GM18505 (cell line): ENCODE measurements at regions not wholly inside any gene's neighbourhood (a gene's known extent, or its start where the extent isn't known, plus 50 kb on each side); places are given as distances from the start of the nearest gene placed in this dataset.

Source experiments
- ATAC-seq: cut with Tn5 transposase; IDR thresholded peaks from one replicate; pipeline ENCODE4 v1.9.1; 2021; ENCODE audit not compliant: unreplicated experiment
- POLR2A ChIP-seq: IDR thresholded peaks from 4 replicates; pipeline ENCODE4 v1.6.1; 2011; ENCODE audit warnings: borderline replicate concordance; ENCODE audit not compliant: insufficient read depth, insufficient read length; ENCODE audit errors: extremely low read depth

DNA sequence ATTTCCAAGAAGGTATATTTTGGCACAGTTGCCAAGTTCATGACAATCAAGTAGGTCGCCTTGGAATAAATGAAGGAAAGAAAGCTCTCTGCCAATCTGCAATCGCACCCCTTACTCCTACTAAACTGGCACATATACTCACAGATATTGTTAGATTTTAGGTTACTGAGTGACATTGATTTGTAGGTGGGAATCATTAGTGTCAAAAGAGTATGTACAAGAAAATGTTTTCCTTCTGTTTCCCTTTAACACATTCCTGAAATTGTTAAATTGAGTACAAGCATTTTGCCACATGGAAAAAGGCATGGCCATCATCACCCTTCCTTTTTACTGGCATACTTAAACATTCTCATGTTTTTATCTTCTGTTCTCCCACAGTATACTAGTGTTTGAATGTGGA is 2868.3 kb upstream of the PCDH20 start:
- no peak for ATAC-seq
- TF ChIP-seq POLR2A: no peak

DNA sequence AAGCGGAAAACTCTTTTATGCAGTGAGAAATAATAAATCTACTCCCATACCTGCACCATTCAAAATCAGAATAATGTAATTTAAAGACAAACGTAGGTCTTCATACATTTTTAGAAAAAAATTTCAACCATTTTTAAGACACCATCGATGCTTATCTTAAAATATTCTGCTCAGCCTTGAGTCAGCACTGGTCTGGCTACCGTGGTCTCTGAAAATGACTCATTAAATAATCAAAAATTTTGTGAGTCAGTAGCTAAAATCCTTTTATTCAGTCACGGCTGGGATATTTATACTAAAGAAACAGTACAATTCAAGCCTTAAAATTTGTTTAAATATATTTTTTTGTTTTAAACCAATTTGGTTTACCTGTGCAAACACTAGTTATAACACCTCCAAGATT is 2862.8 kb upstream of the PCDH20 start:
- ATAC-seq: no peak
- TF ChIP-seq POLR2A: no peak

DNA sequence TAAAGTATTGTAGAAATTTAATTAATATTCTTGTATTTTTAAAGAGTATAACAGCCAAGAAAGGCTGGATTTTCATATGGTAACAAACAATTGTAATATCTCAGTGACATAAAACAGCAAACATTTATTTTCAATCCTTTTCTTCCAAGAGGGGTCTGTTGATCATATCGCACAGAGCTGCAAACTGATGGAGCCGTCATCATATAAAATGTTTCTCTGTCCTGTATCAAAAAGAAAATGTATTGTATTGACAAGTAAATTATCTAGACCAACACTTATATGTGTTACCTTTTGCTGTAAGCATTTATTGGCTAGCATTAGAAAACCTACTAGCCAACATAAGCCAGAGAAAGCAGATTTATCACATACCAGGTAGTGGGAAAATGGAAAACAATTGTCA is 2861.4 kb upstream of the PCDH20 start:
- TF ChIP-seq POLR2A: no peak
- no peak for ATAC-seq

DNA sequence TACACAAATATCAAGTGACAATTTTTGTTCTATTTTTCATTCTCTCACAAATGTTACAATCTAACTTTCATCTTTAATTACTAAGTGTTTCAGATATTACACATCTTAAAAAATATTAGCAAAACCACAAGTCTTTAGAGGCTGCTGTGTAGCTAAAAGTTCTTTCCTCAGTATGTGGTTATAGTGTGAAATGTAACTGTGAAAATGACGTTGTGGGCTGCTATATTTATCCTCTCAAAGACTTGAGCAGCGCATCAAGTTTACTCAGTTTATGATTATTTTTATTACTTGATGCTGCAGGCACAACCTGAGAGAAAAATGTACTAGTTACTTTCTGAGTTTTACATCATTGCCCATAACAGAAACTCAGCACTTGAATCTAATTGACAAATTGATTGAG is 2860.6 kb upstream of the PCDH20 start:
- no peak for TF ChIP-seq POLR2A

DNA sequence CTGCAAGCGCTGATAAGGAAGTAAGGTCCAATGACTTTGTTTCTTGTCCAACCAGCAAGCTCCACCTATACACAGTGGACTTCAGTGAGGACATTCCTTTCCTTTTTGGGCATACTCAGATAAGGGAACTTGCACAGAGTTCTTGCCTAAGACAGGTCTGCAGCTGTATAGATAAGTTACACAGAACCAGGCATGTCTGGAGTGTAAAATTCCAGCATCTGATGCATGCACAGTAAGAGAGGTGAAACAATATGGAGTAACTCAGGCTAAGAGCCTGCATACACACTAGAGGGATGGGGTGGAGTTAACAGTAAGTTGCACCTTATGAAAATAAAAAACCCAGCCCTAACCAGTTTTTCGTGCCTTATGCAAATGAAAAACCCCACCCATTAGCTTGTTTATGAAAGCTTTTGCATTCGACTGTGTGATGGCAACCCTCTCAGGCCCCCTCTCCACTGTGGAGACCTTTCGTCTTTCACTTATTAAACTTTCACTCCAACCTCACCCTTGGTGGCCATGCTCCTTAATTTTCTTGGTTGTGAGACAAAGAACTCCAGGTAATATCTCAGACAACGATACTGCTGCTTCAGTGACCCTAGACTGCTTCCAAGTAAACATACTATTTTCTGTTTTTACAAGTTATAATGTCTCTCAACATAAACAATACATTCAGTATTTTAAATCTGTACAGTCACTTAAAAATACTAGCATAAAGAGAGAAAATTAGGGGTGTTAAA is 2859.0 kb upstream of the PCDH20 start:
- TF ChIP-seq POLR2A: no peak
- ATAC-seq: no peak

More for the DNA sequence above, 2860.6 kb upstream of the PCDH20 start:
- no peak for ATAC-seq

DNA sequence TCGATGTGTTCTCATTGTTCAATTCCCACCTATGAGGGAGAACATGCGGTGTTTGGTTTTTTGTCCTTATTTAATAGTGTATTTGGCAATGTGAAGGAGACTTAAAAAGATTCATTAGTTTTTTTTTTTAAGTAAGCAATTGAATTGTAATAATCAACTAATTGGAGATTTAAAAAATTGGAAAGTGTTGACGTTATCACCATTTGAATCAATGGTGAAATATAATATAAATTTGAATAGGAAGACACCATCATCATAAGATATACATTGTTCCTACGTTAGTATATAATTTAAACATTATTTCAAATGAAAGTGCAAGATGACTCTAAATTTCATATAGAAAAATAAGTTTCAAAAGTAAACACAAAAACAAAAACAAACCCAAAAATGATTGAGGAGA is 2858.1 kb upstream of the PCDH20 start:
- TF ChIP-seq POLR2A: no peak
- no peak for ATAC-seq

DNA sequence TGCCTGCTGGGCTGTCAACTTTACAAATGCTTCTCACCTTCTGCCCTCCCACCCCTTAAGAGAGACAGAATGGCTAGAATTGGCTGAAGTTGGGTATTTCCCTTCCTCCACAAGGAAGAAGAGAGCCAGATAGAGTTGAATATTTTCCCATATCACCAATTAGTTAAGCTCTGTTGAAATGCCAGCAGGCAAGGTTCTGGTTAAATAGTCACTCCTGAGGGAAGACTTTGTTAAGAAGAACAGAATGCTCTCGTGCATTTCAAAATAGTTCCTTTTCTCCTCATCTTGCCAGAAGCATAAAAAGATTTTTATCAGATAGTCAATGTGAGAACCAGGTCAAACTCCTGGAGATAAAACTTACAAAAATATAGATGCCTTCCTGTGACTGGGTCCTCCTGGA is 2857.0 kb upstream of the PCDH20 start:
- ATAC-seq: no peak
- TF ChIP-seq POLR2A: no peak

DNA sequence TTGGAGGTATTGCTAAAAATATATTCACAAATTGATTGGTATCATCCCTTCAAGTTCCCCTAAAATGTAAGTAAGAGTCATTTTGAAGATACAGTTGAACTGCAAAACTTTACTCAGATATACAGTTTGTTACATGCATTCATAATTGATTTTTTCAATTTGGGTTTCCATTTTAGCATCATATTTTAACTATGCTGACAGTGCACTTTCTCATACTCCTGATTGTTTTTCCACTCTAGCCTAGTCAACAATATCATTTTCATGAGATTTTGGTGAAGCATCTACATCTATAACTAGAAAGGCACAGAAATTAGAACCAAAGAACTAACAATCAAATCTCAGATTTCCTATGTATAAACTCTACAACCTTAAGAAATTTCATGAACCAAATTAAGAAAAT is 2850.4 kb upstream of the PCDH20 start:
- TF ChIP-seq POLR2A: no peak
- no peak for ATAC-seq

DNA sequence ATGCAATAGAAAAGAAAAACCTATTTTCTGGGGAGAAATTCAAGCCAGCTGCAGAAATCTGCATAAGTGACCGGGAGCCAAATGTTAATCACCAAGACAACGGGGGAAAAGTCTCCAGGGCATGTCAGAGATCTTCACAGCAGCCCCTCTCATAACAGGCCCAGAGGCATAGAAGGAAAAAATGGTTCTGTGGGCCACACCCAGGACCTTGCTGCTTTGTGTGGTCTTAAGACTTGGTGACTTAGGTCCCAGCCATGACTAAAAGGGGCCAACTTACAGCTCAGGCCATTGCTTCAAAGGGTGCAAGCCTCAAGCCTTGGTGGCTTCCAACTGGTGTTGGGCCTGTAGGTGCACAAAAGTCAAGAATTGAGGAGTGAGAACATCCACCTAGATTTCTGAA is 2847.6 kb upstream of the PCDH20 start:
- no peak for ATAC-seq
- no peak for TF ChIP-seq POLR2A

DNA sequence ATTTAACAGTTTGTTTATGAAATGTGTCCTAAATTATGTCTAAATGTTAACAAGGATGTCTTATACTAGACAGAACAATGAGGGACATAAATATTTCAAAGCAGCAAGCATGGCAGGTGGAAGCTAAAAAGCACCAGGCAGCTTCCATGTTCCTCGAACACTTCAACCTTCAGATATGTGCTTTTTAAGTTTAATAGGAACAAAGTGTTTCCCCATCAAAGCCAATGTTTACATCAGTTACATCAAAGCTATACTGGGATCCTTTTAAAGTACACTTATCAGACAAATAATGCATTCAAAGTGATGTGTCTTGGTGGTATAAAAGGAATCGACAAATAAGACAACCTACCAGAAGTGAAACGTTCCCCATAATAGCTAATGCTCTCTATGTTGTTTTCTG is 2841.1 kb upstream of the PCDH20 start:
- TF ChIP-seq POLR2A: no peak

DNA sequence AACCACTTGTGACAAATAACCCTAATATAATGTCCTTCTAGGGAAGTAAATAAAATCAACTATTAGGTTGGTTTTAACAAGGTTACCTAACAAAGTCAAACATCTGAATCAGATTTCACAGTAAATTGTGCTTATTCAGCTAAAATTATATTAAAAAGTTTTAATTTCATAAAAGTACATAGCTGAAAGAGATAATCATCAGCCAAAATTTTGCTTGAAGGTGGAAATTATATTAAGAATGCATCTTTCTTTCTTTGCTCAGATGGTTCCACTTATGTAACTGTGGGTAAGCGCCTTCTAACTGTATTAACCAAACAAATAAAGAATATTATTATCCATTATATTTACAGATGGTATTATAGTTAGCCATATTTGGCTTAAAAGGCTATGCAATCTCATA is 2840.3 kb upstream of the PCDH20 start:
- TF ChIP-seq POLR2A: no peak
- no peak for ATAC-seq

More for the DNA sequence above, 2841.1 kb upstream of the PCDH20 start:
- no peak for ATAC-seq

DNA sequence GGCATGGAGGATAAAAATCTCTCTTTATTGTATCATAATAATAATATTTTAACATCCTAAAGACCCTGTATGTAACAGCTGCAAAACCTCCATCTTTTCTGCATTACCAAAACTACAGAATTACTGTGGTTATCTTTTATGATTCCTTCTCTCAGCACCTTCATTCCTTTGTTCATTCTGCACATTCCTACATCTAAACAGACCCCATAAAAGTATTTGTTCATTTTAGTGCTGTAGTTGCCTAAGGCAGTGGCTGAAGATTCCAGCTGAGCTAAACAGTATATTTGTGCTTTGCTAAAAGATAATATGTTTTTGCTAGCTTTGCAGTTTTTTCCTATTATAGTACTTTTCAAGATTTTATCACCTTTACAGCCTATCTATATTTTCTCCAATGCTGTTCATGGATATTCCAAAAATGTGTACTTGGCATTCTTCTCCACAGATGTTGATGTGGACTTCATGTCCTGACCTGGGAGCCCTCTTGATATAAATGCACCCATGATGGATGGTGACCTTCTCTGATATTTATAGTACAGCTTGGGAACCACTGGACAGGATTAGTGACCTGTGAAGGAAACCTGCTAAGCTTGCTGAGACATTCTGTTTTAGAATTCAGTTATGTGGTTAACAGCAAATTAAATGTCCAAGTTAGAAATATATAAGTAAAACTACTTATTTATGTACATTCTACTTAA is 2832.9 kb upstream of the PCDH20 start:
- ATAC-seq: no peak
- no peak for TF ChIP-seq POLR2A

DNA sequence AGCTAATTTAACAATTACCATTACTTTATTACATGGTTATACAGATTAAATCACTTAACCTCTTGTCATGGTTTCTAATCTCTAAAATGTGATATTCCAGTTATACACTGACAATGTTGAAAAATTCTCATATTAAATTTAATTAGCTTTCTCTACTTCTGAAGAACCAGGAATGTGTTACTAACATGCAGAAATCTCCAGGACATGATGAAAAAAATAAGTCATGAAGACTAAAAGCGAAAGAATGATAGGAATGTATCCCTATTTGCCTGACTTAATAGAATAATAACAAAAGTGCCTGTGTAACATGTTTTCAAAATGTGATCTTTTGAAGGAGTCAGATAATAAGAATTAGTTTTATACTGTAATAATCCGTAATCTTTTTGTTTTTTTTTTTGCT is 2823.7 kb upstream of the PCDH20 start:
- ATAC-seq: no peak
- TF ChIP-seq POLR2A: no peak

DNA sequence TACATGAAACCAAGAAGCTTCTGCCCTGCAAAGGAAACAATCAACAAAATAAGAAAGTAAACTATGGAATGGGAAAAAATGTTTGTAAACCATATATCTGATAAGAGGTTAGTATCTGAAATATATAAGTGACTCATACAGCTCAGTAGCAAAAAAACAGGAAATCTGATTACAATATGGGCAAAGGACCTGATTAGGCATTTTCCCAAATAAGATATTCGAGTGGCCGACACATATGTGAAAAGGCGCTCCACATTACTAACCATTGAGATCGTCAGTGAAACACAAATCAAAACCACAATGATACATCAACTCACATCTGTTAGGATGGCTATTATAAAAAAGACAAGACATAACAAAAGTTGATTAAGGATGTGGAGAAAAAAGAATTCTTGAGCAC is 2818.6 kb upstream of the PCDH20 start:
- no peak for TF ChIP-seq POLR2A
- no peak for ATAC-seq
